ENCODE measurements at regions not wholly inside any gene's neighbourhood (a gene's known extent, or its start where the extent isn't known, plus 50 kb on each side); places are given as distances from the start of the nearest gene placed in this dataset.
A peak's percentile ranks its signal among the peaks of the same experiment; 100 is the strongest.
"Not testable (repeated sequence)": the region's sequence is repeated elsewhere in the genome, so short reads cannot be mapped to it uniquely, and the experiment has no call there.

DNA sequence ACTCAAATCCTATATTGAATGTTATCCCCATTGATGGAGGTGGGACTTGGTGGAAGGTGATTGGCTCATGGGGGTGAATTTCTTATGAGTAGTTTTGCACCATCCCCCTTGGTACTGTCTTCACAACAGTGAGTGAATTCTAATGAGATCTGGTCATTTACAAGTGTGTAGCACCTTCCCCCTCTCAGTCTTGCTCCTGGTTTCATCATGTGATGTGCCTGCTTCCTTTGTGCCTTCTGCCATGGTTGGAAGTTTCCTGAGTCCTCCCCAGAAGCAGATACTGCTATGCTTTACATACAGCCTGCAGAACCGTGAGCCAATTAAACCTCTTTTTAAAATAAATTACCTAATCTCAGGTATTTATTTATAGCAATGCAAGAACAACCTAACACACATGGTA is 302.4 kb upstream of the KITLG start:
- DNase-seq (ENCODE audit: insufficient read length, low spot score), result no peak
- FAIRE-seq, result no peak
- TF ChIP-seq POLR2A (IDR thresholded peaks at IDR 0.05; ENCODE audit: low read depth, low read length), result no peak

DNA sequence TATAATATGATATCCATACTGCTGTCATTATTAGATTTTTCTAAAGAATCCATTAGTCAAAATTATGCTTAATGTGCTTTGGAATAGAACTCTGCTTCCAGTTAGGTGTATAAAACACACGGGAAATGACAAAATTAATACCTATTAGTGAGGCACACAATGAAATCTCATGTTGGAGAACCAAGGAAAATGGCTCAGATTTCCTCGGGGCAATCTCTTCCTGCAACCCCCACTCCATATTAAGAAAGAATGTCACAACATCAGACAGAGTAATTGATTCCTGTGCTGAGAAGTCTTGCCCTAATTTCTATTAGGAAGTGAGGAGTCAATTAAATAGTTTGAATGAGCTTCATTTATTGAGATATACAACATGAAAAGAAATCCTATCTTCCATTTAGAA is 299.8 kb upstream of the KITLG start:
- TF ChIP-seq POLR2A (IDR thresholded peaks at IDR 0.05; ENCODE audit: low read depth, low read length), result no peak
- DNase-seq (ENCODE audit: insufficient read length, low spot score) (no peak), FAIRE-seq (no peak)

DNA sequence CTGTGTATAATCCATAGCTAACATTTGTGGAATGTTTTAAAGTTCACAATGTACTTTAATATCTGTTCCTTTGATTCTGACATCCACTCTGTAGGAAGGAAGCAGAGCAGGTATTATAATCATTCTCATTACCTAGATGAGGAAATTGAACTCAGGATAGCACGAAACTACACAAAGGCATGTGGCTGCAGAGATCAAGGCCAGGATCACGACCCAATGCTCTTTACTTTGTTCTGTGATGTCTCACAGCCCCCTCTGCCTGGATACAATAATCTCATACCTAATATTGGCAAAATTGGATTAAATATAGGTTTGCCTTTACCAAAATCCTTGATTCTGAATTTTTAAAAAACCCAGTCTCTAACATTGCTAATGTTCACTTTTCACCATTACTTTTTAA is 298.0 kb upstream of the KITLG start:
- DNase-seq (ENCODE audit: insufficient read length, low spot score) (no peak), FAIRE-seq (no peak)
- no peak for TF ChIP-seq POLR2A (IDR thresholded peaks at IDR 0.05; ENCODE audit: low read depth, low read length)

DNA sequence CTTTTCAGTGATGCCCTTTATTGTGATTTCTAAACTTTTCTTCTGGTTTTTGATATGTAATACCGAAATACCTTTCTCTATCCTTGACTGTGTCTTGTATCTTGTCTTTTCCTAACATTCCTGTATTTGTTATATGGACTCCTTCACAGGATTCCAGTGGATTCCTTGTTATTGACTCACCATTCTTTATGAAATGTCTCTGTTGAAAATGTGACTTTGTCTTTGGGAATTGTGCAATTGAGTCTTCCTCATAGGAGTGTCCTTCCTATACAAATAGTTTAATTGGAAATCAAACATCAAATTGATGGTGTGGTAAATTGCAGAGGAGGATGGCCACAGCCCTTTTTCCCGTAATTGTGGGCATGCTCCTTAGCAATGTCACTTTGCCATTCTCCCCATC is 296.6 kb upstream of the KITLG start:
- no peak for FAIRE-seq
- no peak for TF ChIP-seq POLR2A (IDR thresholded peaks at IDR 0.05; ENCODE audit: low read depth, low read length)

DNA sequence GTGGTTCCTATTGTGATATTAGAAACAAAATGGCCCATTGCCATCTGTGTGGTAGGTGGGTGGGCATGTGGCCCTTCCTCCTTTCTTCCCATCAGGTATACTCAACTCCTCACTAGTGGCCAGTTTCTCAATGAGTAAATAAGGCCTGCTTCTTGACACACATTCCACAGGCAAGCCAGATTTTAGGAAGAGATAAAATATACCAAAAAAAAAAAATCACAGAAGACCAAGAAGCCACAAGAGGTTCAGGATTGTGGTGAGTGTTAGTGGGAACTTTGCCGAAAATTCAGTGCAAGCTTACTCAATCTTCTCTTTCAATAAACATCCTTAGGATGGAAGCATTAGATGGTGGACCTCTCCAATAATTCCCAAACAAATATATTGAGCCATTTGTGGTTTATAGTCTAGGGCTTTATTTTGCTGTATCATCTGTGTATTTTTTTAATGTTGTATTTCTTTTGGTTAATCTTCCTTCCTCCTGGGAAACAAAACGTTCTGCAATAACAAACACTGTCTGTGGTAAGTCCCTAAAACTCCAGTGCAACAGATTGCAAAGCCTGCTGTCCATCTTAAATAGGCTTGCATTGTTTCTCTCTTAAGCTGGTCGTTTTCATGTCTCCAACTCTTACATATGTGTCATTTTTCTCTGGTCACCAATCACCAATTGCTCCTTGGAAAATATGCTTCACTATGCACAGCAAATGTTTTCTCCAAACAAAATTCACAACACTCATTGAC is 289.9 kb upstream of the KITLG start:
- no peak for TF ChIP-seq POLR2A (IDR thresholded peaks at IDR 0.05; ENCODE audit: low read depth, low read length)
- peak; percentile 23 for FAIRE-seq

More for the DNA sequence above, 296.6 kb upstream of the KITLG start:
- DNase-seq (ENCODE audit: insufficient read length, low spot score), result no peak

DNA sequence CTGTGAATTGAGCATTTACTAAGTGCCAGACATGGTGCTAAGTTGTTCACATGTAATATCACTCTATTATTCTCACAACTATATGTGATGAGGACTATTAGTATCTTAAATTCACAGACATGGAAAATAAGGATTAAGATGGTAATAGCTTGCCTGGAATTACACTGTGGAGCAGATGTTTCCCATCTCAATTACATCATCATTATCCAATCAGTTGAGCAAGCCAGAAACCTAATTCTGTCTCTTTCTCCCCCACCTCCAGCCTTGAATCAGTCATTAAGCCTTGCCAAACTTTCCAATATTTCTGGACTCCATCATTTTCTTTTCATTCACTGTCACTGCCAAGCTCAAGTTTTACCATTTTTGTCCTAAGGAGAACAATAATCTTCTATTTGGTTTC is 287.8 kb upstream of the KITLG start:
- DNase-seq (ENCODE audit: insufficient read length, low spot score) (no peak), FAIRE-seq (no peak)
- TF ChIP-seq POLR2A (IDR thresholded peaks at IDR 0.05; ENCODE audit: low read depth, low read length), result no peak

More for the DNA sequence above, 289.9 kb upstream of the KITLG start:
- DNase-seq (ENCODE audit: insufficient read length, low spot score), result no peak

DNA sequence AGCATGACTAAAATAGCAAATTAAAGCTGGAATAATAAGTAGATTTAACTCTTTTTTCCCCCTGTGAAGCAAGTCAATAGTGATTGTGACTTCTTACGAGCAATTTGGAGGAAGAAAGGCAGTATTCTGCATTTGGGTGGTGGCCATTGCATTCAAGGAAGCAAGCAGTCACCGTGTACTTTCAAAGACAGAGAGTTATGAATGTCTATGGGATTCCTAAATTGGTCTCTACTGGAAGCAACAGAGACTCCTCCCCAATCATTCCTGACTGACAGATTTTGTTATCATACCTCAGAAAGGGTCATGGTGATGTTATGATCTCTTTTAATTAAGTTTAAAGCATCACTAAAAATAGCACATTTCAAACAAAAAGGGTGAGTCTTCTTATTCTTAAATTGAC is 287.2 kb upstream of the KITLG start:
- no peak for TF ChIP-seq POLR2A (IDR thresholded peaks at IDR 0.05; ENCODE audit: low read depth, low read length)
- FAIRE-seq, result peak; percentile 41

DNA sequence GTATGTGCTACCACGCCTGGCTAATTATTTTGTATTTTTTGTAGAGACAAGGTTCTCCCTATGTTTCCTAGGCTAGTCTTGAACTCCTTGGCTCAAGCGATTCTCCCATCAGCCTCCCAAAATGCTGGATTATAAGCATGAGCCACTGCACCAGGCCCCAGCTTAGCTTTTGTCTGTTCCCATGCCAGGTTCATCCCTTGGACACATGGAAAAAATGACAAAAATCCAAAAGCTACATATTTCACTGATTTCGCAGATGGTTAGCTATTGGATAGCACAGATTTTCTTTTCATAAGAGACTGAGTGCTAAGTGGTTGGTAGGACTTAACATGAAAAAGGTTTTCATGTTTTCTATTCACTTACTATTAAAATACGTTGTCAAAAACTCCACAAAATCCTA is 286.6 kb upstream of the KITLG start:
- no peak for TF ChIP-seq POLR2A (IDR thresholded peaks at IDR 0.05; ENCODE audit: low read depth, low read length)
- DNase-seq (ENCODE audit: insufficient read length, low spot score) (no peak), FAIRE-seq (no peak)

More for the DNA sequence above, 287.2 kb upstream of the KITLG start:
- DNase-seq (ENCODE audit: insufficient read length, low spot score), result no peak

DNA sequence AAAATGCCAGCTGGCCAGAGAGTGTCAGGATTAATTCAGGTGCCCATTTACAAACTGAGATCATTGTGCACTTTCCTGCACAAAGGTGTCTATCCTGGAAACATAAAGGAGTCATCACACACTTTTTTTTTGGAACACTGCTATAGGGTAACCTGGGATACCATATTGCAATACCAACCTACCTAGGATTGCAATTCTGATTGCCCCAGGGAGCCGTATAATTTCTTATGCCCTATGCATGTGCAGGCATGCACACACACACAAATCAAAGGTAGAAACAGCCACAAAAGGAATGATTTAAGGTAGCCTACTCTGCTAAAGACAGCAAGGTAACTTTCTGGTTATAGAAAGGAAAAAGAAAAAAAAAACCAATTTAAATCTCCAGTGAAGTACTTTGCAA is 285.3 kb upstream of the KITLG start:
- no peak for TF ChIP-seq POLR2A (IDR thresholded peaks at IDR 0.05; ENCODE audit: low read depth, low read length)
- DNase-seq (ENCODE audit: insufficient read length, low spot score) (no peak), FAIRE-seq (no peak)

DNA sequence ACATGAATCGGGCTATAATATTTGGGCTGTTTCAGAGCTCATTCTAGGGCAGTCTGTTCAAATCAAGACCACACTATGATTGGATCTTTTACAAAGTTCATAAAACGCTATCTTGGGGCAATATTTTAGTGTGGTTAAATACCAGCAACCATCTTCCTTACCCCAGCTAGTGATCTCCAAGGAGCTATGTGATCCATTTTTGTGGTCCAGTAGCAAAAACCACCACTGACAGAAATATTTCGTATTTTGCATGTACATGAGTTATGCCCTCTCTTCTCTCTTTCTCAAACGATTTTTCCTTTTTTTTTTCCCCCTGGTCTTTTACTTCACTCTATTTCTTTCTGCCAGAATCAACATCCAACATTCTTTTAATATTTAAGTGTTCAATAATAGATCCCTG is 280.6 kb upstream of the KITLG start:
- no peak for FAIRE-seq
- no peak for TF ChIP-seq POLR2A (IDR thresholded peaks at IDR 0.05; ENCODE audit: low read depth, low read length)
- no peak for DNase-seq (ENCODE audit: insufficient read length, low spot score)

DNA sequence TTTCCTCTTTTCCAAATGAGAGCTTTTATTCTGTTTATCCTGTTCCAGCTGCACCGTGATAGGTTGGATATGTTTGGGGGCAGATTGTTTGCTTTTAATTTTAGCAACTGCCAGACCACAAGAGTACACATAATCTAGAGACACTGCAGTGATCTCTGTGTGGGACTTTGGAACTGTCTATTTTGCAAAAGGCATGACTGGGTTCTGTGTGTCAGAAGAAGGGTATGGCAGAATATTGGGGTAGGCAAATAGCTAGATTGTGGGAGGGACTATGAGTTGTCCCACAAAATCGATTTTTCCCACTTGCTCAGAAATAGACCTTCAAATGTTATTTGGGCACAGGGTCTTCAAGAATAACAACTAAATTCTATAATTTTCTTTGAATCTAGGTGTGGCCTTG is 275.9 kb upstream of the KITLG start:
- no peak for TF ChIP-seq POLR2A (IDR thresholded peaks at IDR 0.05; ENCODE audit: low read depth, low read length)
- no peak for DNase-seq (ENCODE audit: insufficient read length, low spot score)
- no peak for FAIRE-seq

DNA sequence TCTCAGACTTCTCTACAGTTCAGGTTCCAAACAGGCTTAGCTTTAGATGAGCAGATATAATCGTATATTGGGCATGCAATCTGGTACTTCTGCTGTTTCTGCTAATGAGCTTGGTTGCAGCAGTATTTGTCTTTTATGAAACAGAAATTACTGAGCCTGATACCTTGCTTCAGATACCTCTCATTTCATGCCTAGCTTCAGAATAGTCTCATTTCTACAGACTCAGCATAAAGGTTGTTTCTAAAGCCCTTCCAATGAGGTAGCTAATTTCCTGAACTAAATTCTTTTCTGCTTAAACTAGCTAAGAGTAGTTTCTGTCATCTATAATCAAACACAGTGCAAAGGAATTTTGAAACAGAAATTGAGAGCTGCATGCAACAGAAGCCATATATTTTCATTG is 275.0 kb upstream of the KITLG start:
- DNase-seq (ENCODE audit: insufficient read length, low spot score), result no peak
- no peak for TF ChIP-seq POLR2A (IDR thresholded peaks at IDR 0.05; ENCODE audit: low read depth, low read length)
- no peak for FAIRE-seq

DNA sequence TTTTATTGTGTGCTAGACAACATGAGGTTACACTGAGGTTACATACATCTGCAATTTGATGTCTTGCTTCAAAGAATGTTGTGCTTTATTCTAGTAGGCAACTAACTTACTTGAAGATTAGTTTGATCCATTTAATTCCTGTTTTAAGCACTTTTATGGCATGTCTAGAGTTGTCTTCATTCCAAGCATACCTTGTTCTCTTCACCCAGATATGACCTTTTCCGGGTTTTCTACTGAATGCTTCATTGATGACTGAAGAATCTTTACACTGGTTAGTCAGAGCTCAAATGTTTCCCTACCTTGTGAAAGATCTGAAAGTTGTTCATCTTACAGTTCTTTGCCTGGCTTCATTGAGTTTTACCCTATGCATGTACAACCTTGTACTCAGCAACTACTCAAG is 274.0 kb upstream of the KITLG start:
- DNase-seq (ENCODE audit: insufficient read length, low spot score) (peak; percentile 8), FAIRE-seq (peak; percentile 85)
- no peak for TF ChIP-seq POLR2A (IDR thresholded peaks at IDR 0.05; ENCODE audit: low read depth, low read length)

DNA sequence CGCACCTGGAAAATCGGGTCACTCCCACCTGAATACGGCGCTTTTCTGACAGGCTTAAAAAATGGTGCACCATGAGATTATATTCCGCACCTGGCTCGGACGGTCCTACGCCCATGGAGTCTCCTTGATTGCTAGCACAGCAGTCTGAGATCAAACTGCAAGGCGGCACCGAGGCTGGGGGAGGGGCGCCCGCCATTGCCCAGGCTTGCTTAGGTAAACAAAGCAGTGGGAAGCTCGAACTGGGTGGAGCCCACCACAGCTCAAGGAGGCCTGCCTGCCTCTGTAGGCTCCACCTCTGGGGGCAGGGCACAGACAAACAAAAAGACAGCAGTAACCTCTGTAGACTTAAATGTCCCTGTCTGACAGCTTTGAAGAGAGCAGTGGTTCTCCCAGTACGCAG is 267.0 kb upstream of the KITLG start:
- not testable (repeated sequence) for DNase-seq (ENCODE audit: insufficient read length, low spot score); FAIRE-seq

DNA sequence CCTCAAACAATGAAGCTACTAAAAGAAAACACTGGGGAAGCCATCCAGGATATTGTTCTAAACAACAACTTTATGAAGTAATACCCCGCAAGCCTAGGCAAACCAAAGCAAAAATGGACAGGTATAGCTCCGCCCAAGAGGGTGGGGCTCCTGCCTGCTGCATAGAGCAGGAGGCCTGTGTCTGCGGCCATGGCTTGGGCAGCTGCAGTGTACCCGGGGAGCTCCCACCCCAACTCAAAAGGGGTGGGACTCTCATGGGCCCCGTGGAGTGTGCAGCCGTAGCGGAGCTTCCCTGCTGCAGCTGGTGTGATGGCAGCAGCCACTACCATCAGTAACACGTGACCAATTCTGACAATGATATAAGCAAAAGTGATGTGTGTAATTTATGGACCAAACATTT is 264.2 kb upstream of the KITLG start:
- no peak for DNase-seq (ENCODE audit: insufficient read length, low spot score)
- TF ChIP-seq POLR2A (IDR thresholded peaks at IDR 0.05; ENCODE audit: low read depth, low read length), result no peak
- FAIRE-seq, result no peak

DNA sequence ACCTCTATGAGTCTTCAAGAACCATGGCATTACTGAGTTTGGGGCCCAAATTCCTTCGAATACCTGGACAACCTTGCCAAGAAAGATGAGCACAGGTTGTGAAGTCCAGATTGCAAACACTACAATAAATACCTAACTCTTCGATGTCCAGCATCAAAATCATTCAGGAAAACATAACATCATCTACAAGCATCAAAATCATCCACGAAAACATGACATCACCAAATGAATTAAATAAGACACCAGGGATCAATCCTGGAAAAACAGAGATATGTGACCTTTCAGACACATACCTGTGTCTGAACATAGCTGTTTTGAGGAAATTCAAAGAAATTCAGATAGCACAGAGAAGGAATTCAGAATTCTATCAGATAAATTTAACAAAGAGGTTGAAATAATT is 262.0 kb upstream of the KITLG start:
- DNase-seq (ENCODE audit: insufficient read length, low spot score) (no peak), FAIRE-seq (no peak)
- TF ChIP-seq POLR2A (IDR thresholded peaks at IDR 0.05; ENCODE audit: low read depth, low read length), result no peak
